Fibroblast of pulmonary artery (primary cell): ENCODE measurements at regions not wholly inside any gene's neighbourhood (a gene's known extent, or its start where the extent isn't known, plus 50 kb on each side); places are given as distances from the start of the nearest gene placed in this dataset.

ENCODE experiments used
- DNase-seq: peaks from one replicate; pipeline ENCODE4 v3.0.0-alpha.2; 2010; ENCODE audit warnings: low read depth
- H3K4me3 ChIP-seq: replicated peaks from 2 replicates; pipeline ENCODE4 v1.5.1; 2011; ENCODE audit warnings: low read depth, mild to moderate bottlenecking, control low read depth, low read length, moderate library complexity
- TF ChIP-seq, protein P1 (sequence below): IDR thresholded peaks from 2 replicates; pipeline ENCODE4 v1.5.1; 2011; ENCODE audit warnings: mild to moderate bottlenecking, control low read depth, low read length, inconsistent platforms; ENCODE audit errors: missing control alignments

- no peak overlapping the region for H3K4me3 ChIP-seq
- TF ChIP-seq, protein P1, sequence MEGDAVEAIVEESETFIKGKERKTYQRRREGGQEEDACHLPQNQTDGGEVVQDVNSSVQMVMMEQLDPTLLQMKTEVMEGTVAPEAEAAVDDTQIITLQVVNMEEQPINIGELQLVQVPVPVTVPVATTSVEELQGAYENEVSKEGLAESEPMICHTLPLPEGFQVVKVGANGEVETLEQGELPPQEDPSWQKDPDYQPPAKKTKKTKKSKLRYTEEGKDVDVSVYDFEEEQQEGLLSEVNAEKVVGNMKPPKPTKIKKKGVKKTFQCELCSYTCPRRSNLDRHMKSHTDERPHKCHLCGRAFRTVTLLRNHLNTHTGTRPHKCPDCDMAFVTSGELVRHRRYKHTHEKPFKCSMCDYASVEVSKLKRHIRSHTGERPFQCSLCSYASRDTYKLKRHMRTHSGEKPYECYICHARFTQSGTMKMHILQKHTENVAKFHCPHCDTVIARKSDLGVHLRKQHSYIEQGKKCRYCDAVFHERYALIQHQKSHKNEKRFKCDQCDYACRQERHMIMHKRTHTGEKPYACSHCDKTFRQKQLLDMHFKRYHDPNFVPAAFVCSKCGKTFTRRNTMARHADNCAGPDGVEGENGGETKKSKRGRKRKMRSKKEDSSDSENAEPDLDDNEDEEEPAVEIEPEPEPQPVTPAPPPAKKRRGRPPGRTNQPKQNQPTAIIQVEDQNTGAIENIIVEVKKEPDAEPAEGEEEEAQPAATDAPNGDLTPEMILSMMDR: no peak
- DNase-seq: peak; percentile 21
These were observed 309.4 kb upstream of the XYLT1 start for GRCh38 chr16:17780181-17780580.

- TF ChIP-seq, protein P1: no peak
- peak; percentile 20 for DNase-seq
- no peak overlapping the region for H3K4me3 ChIP-seq
These were observed 306.7 kb upstream of the XYLT1 start for GRCh38 chr16:17777408-17777863.

DNA sequence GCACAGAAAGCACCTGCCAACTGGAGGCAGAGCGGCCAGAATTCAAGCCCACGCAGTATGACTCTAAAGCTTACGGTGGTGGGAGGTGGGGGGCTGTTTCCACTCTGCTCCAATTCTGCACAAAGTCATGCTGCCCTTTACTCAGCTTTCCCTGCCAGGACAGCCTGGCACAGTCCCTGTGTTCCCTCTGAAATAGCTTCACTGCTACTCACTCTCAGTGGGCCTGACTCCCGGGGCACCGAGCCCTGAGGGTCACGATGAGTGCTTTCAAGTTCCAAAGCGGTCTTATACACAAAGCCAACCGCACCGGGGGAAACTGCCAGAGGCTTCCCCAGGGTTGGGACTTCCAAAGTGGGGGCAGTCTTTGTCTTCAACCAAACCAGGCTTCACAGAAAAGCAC is 306.1 kb upstream of the XYLT1 start:
- no peak overlapping the region for H3K4me3 ChIP-seq
- no peak for DNase-seq
- TF ChIP-seq, protein P1: no peak

DNA sequence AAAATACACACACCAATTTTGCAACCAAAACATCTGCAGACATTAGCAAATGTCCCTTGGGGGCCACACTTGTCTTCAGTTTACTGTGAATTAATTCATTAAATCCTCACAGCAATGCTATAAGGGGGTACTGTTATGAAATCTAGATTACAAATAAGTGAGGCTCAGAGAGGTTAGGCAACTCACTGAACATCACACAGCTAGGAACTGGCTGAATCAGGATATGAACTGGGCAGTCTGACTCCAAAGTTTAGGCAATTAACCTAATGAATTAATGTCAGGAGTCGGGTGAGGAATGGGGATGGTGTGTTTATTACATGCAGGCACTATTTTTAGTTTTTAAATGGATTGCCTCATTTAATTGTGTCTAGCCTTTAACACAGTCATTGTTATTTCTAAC is 305.7 kb upstream of the XYLT1 start:
- TF ChIP-seq, protein P1: no peak
- no peak for DNase-seq
- H3K4me3 ChIP-seq: no peak overlapping the region

DNA sequence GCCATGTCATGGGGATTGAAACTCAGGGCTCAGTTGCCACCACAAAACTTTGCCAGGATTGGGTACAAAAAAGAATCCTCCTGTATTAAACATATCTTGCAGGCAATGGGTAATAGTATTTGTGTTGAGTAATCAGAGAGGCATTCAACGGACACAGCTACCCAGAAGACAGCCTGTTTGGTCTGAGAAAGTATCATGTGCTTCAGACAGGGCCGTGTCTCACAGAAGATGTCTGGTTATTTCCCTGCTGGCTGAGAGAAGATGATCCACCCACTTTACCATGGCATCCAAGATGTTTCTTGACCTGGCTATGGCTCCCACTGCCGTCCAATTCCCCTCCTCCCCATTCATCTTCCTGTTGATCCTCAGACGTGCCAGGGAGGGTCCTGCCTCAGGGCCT is 304.3 kb upstream of the XYLT1 start:
- no peak overlapping the region for H3K4me3 ChIP-seq
- TF ChIP-seq, protein P1: no peak
- peak; percentile 1 for DNase-seq

DNA sequence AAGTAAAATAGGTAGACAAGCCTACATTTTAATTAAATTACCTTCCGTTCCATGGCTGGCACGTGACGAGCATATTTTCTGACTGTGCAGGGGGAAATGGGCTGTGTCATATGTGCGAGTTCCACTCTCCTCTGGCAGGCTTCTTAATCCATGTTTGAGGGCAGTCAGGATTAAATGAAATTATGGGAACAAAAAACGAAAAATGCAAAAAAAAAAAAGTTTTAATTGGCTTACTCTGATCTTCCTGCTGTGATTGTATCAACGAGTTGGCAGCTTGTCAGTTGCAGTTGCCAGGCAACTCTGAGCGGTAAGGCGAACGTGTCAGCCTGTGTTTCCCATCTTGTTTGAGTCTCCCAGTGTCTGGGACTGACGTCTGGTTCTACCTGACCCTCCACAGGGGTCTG is 302.9 kb upstream of the XYLT1 start:
- TF ChIP-seq, protein P1: no peak
- no peak overlapping the region for H3K4me3 ChIP-seq
- DNase-seq: peak; percentile 1

DNA sequence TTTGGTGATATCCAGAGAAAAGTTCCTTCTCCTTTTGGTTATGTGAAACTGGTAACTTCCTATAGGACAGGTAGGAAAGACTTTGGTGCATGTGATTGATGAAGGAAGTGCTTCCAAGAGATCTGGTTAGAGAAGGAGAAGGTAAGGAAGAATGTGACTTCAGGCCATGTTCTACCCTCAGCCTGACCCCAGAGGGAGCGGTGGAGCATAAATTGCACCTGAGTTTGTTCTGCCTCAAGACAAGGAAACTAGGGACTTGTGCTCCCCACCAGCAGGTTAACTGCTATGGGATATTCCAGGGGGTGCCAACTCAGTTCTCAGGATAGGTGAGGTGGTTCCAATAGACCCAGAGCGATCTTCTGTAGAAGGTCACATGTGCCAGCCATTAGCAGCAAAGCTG is 299.3 kb upstream of the XYLT1 start:
- H3K4me3 ChIP-seq: no peak overlapping the region
- TF ChIP-seq, protein P1: no peak
- DNase-seq: no peak
